ENCODE measurements at regions not wholly inside any gene's neighbourhood (a gene's known extent, or its start where the extent isn't known, plus 50 kb on each side); places are given as distances from the start of the nearest gene placed in this dataset.

DNA sequence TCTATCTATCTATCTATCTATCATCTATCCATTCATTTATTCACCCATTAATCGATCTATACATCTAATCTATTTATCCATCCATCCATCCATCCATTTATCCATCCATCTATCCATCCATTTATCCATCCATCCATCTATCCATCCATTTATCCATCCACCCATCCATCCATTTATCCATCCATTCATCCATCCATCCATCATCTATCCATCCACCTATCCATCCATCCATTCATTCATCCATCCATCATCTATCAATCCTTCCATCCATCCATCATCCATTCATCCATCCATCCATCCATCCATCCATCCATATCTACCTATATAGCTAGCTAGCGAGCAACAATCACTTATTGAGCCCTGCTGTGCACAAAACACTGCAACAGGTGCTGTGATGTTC is 953.1 kb upstream of the ZNF722 start:
- TF ChIP-seq, protein P1, sequence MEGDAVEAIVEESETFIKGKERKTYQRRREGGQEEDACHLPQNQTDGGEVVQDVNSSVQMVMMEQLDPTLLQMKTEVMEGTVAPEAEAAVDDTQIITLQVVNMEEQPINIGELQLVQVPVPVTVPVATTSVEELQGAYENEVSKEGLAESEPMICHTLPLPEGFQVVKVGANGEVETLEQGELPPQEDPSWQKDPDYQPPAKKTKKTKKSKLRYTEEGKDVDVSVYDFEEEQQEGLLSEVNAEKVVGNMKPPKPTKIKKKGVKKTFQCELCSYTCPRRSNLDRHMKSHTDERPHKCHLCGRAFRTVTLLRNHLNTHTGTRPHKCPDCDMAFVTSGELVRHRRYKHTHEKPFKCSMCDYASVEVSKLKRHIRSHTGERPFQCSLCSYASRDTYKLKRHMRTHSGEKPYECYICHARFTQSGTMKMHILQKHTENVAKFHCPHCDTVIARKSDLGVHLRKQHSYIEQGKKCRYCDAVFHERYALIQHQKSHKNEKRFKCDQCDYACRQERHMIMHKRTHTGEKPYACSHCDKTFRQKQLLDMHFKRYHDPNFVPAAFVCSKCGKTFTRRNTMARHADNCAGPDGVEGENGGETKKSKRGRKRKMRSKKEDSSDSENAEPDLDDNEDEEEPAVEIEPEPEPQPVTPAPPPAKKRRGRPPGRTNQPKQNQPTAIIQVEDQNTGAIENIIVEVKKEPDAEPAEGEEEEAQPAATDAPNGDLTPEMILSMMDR (IDR thresholded peaks at IDR 0.05), result no peak
- no peak for TF ChIP-seq POLR2A (IDR thresholded peaks at IDR 0.05)

All from esophagus squamous epithelium (tissue), 4 donors.